HFF-Myc (cell line): ENCODE measurements at regions not wholly inside any gene's neighbourhood (a gene's known extent, or its start where the extent isn't known, plus 50 kb on each side); places are given as distances from the start of the nearest gene placed in this dataset.

Experiments
- DNase-seq: peaks from one replicate; pipeline ENCODE4 v3.0.0-alpha.2; 2011; ENCODE audit warnings: low read depth; ENCODE audit errors: extremely low read depth
- H3K4me3 ChIP-seq: replicated peaks from 2 replicates; pipeline ENCODE4 v1.5.1; 2011; ENCODE audit warnings: low read depth, mild to moderate bottlenecking, control low read depth, low read length
- TF ChIP-seq, protein P1 (sequence below): IDR thresholded peaks from 2 replicates; pipeline ENCODE4 v1.5.1; 2012; ENCODE audit warnings: mild to moderate bottlenecking, low read depth, low read length, control low read depth; ENCODE audit errors: missing control alignments

DNA sequence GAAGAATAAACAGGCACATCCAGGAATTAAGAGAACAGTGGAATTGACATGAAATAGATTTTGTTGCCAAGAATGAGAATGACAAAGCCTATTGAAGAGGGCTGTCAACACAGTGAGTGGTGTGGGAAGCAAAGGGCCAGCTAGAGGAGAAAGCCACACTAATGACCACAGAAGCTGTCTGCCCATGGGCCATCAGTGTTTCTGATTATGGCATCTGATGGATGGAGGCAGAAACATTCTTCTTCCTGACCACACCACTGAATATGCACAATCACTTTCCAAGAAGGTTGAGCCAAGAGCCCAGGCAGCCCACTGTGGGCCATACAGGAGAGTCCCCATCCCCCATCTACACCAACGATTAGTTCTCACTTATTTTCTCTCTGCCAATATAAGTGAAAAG lies 146.0 kb upstream of the SH3BP4 start:
- TF ChIP-seq, protein P1, sequence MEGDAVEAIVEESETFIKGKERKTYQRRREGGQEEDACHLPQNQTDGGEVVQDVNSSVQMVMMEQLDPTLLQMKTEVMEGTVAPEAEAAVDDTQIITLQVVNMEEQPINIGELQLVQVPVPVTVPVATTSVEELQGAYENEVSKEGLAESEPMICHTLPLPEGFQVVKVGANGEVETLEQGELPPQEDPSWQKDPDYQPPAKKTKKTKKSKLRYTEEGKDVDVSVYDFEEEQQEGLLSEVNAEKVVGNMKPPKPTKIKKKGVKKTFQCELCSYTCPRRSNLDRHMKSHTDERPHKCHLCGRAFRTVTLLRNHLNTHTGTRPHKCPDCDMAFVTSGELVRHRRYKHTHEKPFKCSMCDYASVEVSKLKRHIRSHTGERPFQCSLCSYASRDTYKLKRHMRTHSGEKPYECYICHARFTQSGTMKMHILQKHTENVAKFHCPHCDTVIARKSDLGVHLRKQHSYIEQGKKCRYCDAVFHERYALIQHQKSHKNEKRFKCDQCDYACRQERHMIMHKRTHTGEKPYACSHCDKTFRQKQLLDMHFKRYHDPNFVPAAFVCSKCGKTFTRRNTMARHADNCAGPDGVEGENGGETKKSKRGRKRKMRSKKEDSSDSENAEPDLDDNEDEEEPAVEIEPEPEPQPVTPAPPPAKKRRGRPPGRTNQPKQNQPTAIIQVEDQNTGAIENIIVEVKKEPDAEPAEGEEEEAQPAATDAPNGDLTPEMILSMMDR: no peak
- DNase-seq: no peak
- no peak overlapping the region for H3K4me3 ChIP-seq

DNA sequence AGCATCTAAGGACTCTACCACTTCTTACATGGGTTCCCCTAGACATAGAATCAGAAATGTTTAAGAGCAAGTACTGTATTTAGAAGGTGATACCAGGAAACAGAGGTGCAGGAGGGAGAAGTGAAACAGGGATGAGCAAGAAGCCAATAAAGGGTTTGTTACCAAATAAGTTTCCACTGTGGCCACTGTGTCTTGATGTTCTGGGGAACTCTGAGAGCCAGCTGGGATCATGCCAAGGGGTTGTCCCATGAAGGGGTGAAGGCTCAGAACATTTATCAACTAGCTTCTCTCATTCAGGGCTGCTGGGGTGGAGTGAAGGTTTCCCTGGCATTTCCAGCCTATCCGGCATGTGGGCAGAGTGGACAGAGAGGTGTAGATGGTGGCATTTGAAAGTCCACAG lies 147.1 kb upstream of the SH3BP4 start:
- DNase-seq: no peak
- TF ChIP-seq, protein P1: no peak
- H3K4me3 ChIP-seq: no peak overlapping the region

DNA sequence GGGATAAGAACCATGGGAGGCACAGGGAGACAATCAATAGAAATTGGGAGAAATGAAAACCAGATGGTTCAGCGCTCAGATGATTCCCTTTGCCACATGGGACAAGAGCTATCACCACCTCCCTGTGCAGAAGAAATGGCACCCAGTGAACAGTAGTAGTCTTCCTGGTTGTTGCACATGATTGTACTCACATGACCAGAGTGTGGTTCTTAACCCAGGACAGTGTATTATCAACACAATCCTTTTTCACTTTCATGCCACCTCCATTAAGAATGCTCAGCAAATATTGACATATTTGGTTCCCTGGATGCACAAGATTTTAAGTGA lies 149.0 kb upstream of the SH3BP4 start:
- DNase-seq: no peak

DNA sequence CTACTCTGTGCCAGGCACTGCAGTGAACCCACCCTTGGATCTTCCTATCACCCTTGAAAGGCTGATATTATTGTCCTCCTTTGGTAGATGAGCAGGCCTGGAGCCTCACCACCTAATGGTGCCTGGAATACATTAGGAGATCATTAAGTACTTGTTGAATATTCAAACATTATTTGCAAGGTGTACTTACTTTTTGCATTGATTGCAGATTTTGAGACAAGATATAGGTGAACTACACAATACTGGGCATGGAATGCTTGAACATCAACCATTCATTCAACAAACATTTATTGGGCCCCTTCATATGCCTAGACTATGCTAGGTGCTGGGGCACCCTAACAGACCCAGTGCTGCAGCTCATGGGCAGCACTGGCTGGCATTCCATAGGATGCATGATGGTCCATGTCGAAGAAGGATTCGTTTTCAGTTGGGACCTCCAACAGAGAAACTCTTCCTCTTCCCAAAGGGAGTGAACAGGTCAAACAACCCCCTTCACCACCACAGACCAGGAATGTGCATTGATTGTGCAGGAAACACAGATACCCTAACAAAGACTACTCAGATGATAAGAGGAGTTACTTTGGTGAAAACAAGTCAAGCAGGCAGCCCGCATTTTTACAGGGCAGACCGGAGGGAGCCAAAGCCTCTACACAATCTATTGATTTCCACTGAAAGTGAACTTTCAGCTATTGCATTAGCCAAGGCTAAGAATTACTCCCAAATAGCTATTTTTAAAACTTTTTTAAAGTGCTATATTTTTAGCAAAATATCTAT lies 149.6 kb upstream of the SH3BP4 start:
- no peak for DNase-seq
- H3K4me3 ChIP-seq: no peak overlapping the region
- TF ChIP-seq, protein P1: no peak

More for the DNA sequence above, 149.0 kb upstream of the SH3BP4 start:
- TF ChIP-seq, protein P1: no peak
- H3K4me3 ChIP-seq: no peak overlapping the region

DNA sequence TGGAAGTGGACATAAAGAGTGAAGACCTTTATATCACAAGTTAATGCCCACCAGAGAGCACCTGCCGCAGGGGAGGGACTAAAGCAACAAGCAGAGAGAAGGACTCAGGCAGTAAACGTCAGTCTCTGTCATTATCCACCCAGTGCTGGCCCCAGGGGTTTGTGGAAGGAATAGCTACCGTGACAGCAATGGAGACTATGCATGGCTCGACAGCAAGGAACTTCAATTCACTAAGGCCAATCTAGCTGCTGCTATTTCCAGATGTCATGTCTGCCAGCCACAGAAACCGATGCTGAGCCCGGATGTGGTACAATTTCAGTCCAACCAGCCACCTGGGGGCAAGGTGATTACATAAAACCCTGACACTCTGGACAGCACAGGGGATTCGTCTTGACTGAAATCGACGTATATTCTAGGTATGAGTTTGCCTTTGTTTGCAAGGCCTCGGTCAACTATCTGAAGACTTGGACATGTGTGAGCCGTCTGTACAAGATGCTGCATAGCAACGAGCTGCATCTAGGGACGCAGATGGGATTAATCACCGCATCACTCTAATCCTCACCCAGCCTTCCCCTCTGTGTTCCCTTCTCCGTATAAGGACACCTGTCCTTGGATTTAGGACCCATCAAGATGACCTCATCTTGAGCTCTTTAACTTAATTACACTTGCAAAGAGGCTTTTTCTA lies 154.1 kb upstream of the SH3BP4 start:
- TF ChIP-seq, protein P1: no peak
- DNase-seq: peak; percentile 85
- no peak overlapping the region for H3K4me3 ChIP-seq

DNA sequence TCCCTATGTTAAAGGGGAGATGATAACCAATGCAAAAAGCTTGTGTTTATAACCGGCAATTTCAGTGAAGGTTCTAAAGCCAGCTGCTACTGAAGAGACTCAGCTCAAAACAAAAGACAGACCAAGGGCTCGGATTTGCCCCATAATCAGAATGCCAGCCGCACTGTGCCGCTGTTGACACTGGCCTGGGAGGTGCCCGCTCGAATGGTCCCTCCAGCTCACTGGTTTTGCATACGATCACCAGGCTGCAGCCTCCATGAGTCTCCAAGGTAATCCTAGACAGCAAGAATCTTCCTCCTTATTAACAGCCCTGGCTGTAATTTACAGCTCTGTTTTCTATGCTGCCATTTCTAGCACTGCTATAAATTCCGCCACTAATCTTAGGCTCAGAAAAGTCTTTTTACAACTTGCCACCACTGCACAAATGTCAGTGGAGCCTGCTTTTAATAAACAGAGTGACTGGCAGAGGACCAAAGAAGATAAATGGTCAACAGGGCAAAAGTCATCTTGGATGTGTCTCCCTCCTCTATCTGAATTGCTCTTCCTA lies 155.7 kb upstream of the SH3BP4 start:
- no peak for DNase-seq
- TF ChIP-seq, protein P1: no peak
- no peak overlapping the region for H3K4me3 ChIP-seq
